ENCODE measurements at regions not wholly inside any gene's neighbourhood (a gene's known extent, or its start where the extent isn't known, plus 50 kb on each side); places are given as distances from the start of the nearest gene placed in this dataset.
"Not testable (repeated sequence)": the region's sequence is repeated elsewhere in the genome, so short reads cannot be mapped to it uniquely, and the experiment has no call there.

- no peaks in the 10 kb centered on the region for H3K4me1 Mint-ChIP-seq (ENCODE audit: low read depth)
- no peak overlapping the region for H3K4me3 Mint-ChIP-seq
- intact Hi-C loops (cut with micrococcal nuclease), result no loop called here
- H3K36me3 Mint-ChIP-seq (ENCODE audit: low read depth), result no peaks in the 10 kb centered on the region
- H3K27me3 Mint-ChIP-seq, result no peaks in the 10 kb centered on the region
- H3K9me3 Mint-ChIP-seq, result peaks cover 19% of the 10 kb centered on the region
- no peak overlapping the region for H3K27ac Mint-ChIP-seq
These were observed 88.2 kb downstream of the KLHL28 start for GRCh38 chr14:44873536-44873935.

- Mint-ChIP-seq H3K27me3 (no peaks in the 10 kb centered on the region), H3K27ac (no peak overlapping the region), H3K36me3 (ENCODE audit: low read depth) (no peaks in the 10 kb centered on the region), H3K4me3 (no peak overlapping the region), H3K4me1 (ENCODE audit: low read depth) (no peaks in the 10 kb centered on the region), H3K9me3 (peaks cover 9% of the 10 kb centered on the region)
- intact Hi-C loops (cut with micrococcal nuclease), result no loop called here
These were observed 95.0 kb downstream of the KLHL28 start for GRCh38 chr14:44866770-44867169.

- no peak overlapping the region for H3K4me3 Mint-ChIP-seq
- intact Hi-C loops (cut with micrococcal nuclease), result no loop called here
- no peaks in the 10 kb centered on the region for H3K27me3 Mint-ChIP-seq
- H3K27ac Mint-ChIP-seq, result no peak overlapping the region
- H3K9me3 Mint-ChIP-seq, result peaks cover 9% of the 10 kb centered on the region
- no peaks in the 10 kb centered on the region for H3K4me1 Mint-ChIP-seq (ENCODE audit: low read depth)
- H3K36me3 Mint-ChIP-seq (ENCODE audit: low read depth), result no peaks in the 10 kb centered on the region
These were observed 95.4 kb downstream of the KLHL28 start for GRCh38 chr14:44866322-44866721.

GRCh38 chr14:44863271-44863670 lies 98.5 kb downstream of the KLHL28 start:
- intact Hi-C loops (cut with micrococcal nuclease), result no loop called here
- Mint-ChIP-seq H3K4me3 (no peak overlapping the region), H3K27me3 (no peaks in the 10 kb centered on the region), H3K9me3 (no peaks in the 10 kb centered on the region), H3K36me3 (ENCODE audit: low read depth) (no peaks in the 10 kb centered on the region), H3K4me1 (ENCODE audit: low read depth) (no peaks in the 10 kb centered on the region), H3K27ac (no peak overlapping the region)

GRCh38 chr14:44854114-44854513 lies 107.6 kb downstream of the KLHL28 start:
- Mint-ChIP-seq H3K36me3 (ENCODE audit: low read depth) (no peaks in the 10 kb centered on the region), H3K9me3 (no peaks in the 10 kb centered on the region), H3K4me1 (ENCODE audit: low read depth) (no peaks in the 10 kb centered on the region), H3K27me3 (peaks cover 4% of the 10 kb centered on the region), H3K4me3 (no peak overlapping the region), H3K27ac (no peak overlapping the region)
- intact Hi-C loops (cut with micrococcal nuclease), result no loop called here

DNA sequence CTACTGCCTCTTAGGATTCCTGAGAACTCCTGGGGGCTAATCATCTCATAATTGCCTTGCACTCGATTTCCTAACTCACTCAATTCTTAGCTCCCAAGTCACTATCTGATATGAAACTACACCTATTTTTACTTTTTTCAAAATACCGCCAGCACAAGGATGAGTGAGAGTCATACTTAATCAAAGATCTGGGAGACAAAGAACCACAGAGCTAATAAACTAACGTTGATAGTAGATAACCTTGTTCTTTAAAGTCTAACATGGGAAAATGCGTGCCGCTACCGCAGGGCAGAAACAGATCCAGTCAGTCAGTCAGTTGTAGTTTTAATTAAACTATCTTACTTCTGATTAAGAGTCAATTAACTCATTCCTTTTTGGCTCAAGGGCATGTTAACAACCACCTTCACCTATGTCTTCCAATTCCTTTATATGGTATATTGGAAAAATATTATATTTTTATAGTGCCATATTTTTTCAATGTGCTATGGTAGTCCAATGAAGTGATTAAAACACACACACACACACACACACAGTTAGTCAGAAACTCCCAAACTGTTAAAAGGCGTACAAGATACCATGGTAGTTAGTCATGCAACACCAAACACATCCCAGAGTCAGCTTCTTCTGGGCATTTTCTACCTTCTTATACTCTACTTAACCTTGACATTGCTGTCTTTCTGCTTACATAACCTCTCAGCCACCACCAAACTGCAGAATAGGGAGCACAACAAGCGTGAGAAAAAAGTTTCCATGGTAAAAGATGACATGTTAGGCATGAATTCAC lies 114.0 kb downstream of the KLHL28 start:
- H3K36me3 Mint-ChIP-seq (ENCODE audit: low read depth), result no peaks in the 10 kb centered on the region
- no peaks in the 10 kb centered on the region for H3K4me1 Mint-ChIP-seq (ENCODE audit: low read depth)
- H3K4me3 Mint-ChIP-seq, result no peak overlapping the region
- H3K27me3 Mint-ChIP-seq, result peaks cover 6% of the 10 kb centered on the region
- H3K27ac Mint-ChIP-seq, result no peak overlapping the region
- intact Hi-C loops (cut with micrococcal nuclease), result no loop called here
- H3K9me3 Mint-ChIP-seq, result no peaks in the 10 kb centered on the region

DNA sequence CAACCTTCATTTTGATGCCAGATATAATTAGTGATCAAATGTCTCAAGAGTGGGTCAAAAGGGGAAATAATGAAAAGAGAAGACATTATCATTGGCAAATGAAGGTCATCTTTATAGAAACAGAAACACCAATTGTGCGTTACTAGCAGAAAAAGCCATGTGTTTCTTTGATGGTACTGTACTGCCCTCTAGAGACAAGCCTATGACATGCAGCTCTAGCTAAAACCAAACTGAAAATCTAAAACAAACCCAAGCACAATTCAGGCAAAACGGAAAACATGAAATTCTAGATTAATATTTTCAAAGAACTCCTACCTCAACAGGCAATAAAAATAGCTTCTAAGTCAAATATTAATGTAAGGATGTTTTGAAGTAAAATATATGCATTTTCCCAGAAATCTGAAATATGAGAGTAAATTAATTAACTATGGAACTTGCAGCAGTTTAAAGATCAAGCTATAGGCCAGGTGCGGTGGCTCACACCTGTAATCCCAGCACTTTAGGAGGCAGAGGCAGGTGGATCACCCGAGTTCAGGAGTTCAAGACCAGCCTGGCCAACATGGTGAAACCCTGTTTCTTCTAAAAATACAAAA lies 115.4 kb downstream of the KLHL28 start:
- intact Hi-C loops (cut with micrococcal nuclease), result no loop called here
- H3K9me3 Mint-ChIP-seq, result no peaks in the 10 kb centered on the region

DNA sequence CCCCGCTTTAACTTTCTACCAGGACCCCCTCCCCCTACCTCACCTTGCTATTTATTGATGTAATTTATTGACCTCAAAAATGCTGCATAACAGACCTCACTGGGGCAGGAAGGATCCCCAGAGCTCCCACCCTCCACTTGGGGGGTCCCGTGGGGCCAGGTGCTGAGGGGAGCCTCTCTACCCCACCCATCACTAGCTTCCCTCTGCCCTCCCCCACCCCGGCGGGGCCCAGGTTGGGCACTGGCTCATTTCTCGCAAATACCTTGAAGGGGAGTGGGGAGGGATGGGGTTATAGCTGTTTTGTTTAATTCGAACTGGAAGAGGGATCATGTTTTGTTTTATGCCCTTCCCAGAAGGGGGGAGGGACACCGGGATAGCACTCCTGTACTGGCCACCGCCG lies 125.8 kb downstream of the KLHL28 start:
- H3K9me3 Mint-ChIP-seq; H3K4me1 Mint-ChIP-seq (ENCODE audit: low read depth); H3K36me3 Mint-ChIP-seq (ENCODE audit: low read depth); H3K27ac Mint-ChIP-seq; H3K4me3 Mint-ChIP-seq; intact Hi-C loops (cut with micrococcal nuclease); H3K27me3 Mint-ChIP-seq: not testable (repeated sequence)

More for the DNA sequence above, 115.4 kb downstream of the KLHL28 start:
- no peaks in the 10 kb centered on the region for H3K36me3 Mint-ChIP-seq (ENCODE audit: low read depth)
- no peak overlapping the region for H3K27ac Mint-ChIP-seq
- no peak overlapping the region for H3K4me3 Mint-ChIP-seq
- H3K27me3 Mint-ChIP-seq, result peaks cover 7% of the 10 kb centered on the region
- no peaks in the 10 kb centered on the region for H3K4me1 Mint-ChIP-seq (ENCODE audit: low read depth)

- H3K27me3 Mint-ChIP-seq, result no peaks in the 10 kb centered on the region
- no peaks in the 10 kb centered on the region for H3K36me3 Mint-ChIP-seq (ENCODE audit: low read depth)
- no peak overlapping the region for H3K27ac Mint-ChIP-seq
- no peaks in the 10 kb centered on the region for H3K4me1 Mint-ChIP-seq (ENCODE audit: low read depth)
- intact Hi-C loops (cut with micrococcal nuclease), result no loop called here
- H3K9me3 Mint-ChIP-seq, result no peaks in the 10 kb centered on the region
- H3K4me3 Mint-ChIP-seq, result no peak overlapping the region
These were observed 128.2 kb downstream of the KLHL28 start for GRCh38 chr14:44833376-44834060.

GRCh38 chr14:44830371-44830770 lies 131.4 kb downstream of the KLHL28 start:
- intact Hi-C loops (cut with micrococcal nuclease), result no loop called here
- Mint-ChIP-seq H3K27ac (no peak overlapping the region), H3K4me3 (no peak overlapping the region), H3K36me3 (ENCODE audit: low read depth) (no peaks in the 10 kb centered on the region), H3K4me1 (ENCODE audit: low read depth) (no peaks in the 10 kb centered on the region), H3K27me3 (no peaks in the 10 kb centered on the region), H3K9me3 (no peaks in the 10 kb centered on the region)

- intact Hi-C loops (cut with micrococcal nuclease), result no loop called here
- Mint-ChIP-seq H3K4me1 (ENCODE audit: low read depth) (no peaks in the 10 kb centered on the region), H3K27me3 (no peaks in the 10 kb centered on the region), H3K4me3 (no peak overlapping the region), H3K27ac (no peak overlapping the region), H3K9me3 (no peaks in the 10 kb centered on the region), H3K36me3 (ENCODE audit: low read depth) (no peaks in the 10 kb centered on the region)
These were observed 132.7 kb downstream of the KLHL28 start for GRCh38 chr14:44829021-44829420.

GRCh38 chr14:44828023-44828422 lies 133.7 kb downstream of the KLHL28 start:
- Mint-ChIP-seq H3K4me1 (ENCODE audit: low read depth) (no peaks in the 10 kb centered on the region), H3K27ac (no peak overlapping the region)

DNA sequence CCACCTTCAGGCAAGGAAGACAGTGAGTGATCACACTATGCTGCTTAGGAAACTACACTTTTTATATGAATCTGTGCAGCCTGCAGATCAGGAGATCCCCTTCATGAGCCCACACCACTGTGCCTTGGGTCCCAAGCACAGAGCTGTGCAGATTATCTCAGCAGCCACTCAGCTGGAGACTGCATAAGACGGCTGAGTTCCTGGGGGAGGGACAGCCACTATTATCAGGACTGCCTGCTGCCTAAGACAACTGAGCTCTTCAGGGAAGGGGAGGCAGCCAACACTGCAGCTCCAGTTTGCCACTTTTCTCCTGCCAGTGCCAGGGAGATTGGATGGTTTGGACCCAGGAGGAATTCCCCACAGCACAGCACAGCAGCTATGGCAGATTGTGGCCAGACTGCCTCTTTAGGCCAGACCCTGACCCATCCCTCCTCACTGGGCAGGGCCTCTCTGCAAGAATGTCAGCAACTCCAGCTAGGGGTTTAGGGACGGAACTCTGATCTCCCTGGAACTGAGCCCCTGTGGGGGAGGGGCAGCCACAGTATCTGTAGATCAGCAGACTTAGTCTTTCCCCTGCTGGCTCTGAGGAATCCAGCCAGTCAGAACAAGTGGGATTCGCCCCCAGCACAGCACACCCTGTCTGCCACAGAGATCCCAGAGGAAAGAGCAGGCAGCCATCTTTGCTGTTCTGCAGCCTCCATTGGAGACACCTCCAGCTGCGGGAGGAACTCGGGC lies 141.3 kb downstream of the KLHL28 start:
- Mint-ChIP-seq H3K36me3 (ENCODE audit: low read depth) (no peaks in the 10 kb centered on the region), H3K4me1 (ENCODE audit: low read depth) (no peaks in the 10 kb centered on the region), H3K9me3 (peaks cover 7% of the 10 kb centered on the region), H3K27ac (no peak overlapping the region), H3K4me3 (no peak overlapping the region), H3K27me3 (no peaks in the 10 kb centered on the region)
- intact Hi-C loops (cut with micrococcal nuclease), result no loop called here

More at GRCh38 chr14:44828023-44828422, 133.7 kb downstream of the KLHL28 start:
- Mint-ChIP-seq H3K27me3 (no peaks in the 10 kb centered on the region), H3K36me3 (ENCODE audit: low read depth) (no peaks in the 10 kb centered on the region), H3K9me3 (no peaks in the 10 kb centered on the region), H3K4me3 (no peak overlapping the region)
- intact Hi-C loops (cut with micrococcal nuclease), result no loop called here

DNA sequence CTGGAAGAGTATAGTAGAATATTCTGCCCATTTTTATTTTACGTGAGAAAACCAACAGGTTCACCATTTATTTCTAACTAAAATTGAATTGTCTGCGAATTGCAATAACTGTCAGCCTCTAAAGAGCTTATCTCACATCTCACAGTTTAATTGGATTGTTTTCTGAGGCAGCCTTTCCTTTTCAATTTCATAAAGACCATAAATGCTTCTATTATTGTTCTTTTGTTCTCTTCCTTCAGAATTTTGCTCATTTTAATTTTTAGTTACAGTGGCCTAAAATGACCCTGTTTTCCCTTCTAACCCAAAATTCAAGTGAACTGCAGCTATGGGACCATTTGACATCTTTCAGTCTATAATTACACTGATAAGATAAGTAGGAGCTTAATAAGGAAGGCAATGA lies 147.6 kb downstream of the KLHL28 start:
- Mint-ChIP-seq H3K4me1 (ENCODE audit: low read depth) (no peaks in the 10 kb centered on the region), H3K4me3 (no peak overlapping the region), H3K9me3 (no peaks in the 10 kb centered on the region), H3K27ac (no peak overlapping the region), H3K36me3 (ENCODE audit: low read depth) (no peaks in the 10 kb centered on the region), H3K27me3 (no peaks in the 10 kb centered on the region)
- intact Hi-C loops (cut with micrococcal nuclease), result no loop called here

Measured in dendritic cell treated with granulocyte-macrophage colony-stimulating factor and Interleukin-4, amounts not matched to agents 40 ng/mL and 50 ng/mL, for 4 days (primary cell).